CD1c-positive myeloid dendritic cell (primary cell): ENCODE measurements at regions not wholly inside any gene's neighbourhood (a gene's known extent, or its start where the extent isn't known, plus 50 kb on each side); places are given as distances from the start of the nearest gene placed in this dataset.

Source experiments
- DNase-seq: peaks from one replicate; pipeline ENCODE4 v3.0.0-alpha.2; 2016; ENCODE audit errors: extremely low spot score

GRCh38 chr7:106166651-106167342 lies 54.7 kb upstream of the SYPL1 start:
- DNase-seq: peak; percentile 77

- DNase-seq: no peak
Observed at GRCh38 chr7:106165337-106165736, 53.2 kb upstream of the SYPL1 start.

- DNase-seq: no peak
Observed at GRCh38 chr7:106163257-106163656, 51.1 kb upstream of the SYPL1 start.
